GM18520 (cell line): ENCODE measurements at regions not wholly inside any gene's neighbourhood (a gene's known extent, or its start where the extent isn't known, plus 50 kb on each side); places are given as distances from the start of the nearest gene placed in this dataset.
"Not testable (repeated sequence)": the region's sequence is repeated elsewhere in the genome, so short reads cannot be mapped to it uniquely, and the experiment has no call there.

ENCODE experiments used
- ATAC-seq: cut with Tn5 transposase; IDR thresholded peaks from one replicate; pipeline ENCODE4 v1.9.1; 2021; ENCODE audit not compliant: unreplicated experiment

- no peak for ATAC-seq
These were observed 576.9 kb downstream of the RFPL4B start for GRCh38 chr6:112923940-112924587.

GRCh38 chr6:112925702-112926101 is 578.6 kb downstream of the RFPL4B start:
- no peak for ATAC-seq

GRCh38 chr6:112927641-112928320 is 580.7 kb downstream of the RFPL4B start:
- no peak for ATAC-seq

- ATAC-seq, result no peak
These were observed 582.5 kb downstream of the RFPL4B start for GRCh38 chr6:112929641-112930040.

GRCh38 chr6:112931832-112932231 is 584.7 kb downstream of the RFPL4B start:
- ATAC-seq, result no peak

GRCh38 chr6:112933947-112934346 is 586.8 kb downstream of the RFPL4B start:
- no peak for ATAC-seq

GRCh38 chr6:112934433-112935327 is 587.5 kb downstream of the RFPL4B start:
- ATAC-seq, result no peak

GRCh38 chr6:112935402-112936078 is 588.4 kb downstream of the RFPL4B start:
- ATAC-seq, result no peak

- ATAC-seq, result no peak
These were observed 588.9 kb downstream of the RFPL4B start for GRCh38 chr6:112936079-112936472.

GRCh38 chr6:112936504-112936903 is 589.4 kb downstream of the RFPL4B start:
- no peak for ATAC-seq

- ATAC-seq, result not testable (repeated sequence)
These were observed 590.6 kb downstream of the RFPL4B start for GRCh38 chr6:112937690-112938089.

- no peak for ATAC-seq
These were observed 591.5 kb downstream of the RFPL4B start for GRCh38 chr6:112938650-112939049.

- no peak for ATAC-seq
These were observed 592.4 kb downstream of the RFPL4B start for GRCh38 chr6:112939563-112939962.

GRCh38 chr6:112941613-112942012 is 594.5 kb downstream of the RFPL4B start:
- no peak for ATAC-seq

- no peak for ATAC-seq
These were observed 598.9 kb downstream of the RFPL4B start for GRCh38 chr6:112946051-112946450.

GRCh38 chr6:112947507-112947906 is 600.4 kb downstream of the RFPL4B start:
- ATAC-seq, result no peak

- no peak for ATAC-seq
These were observed 604.7 kb downstream of the RFPL4B start for GRCh38 chr6:112951829-112952228.

GRCh38 chr6:112955743-112956142 is 608.6 kb downstream of the RFPL4B start:
- not testable (repeated sequence) for ATAC-seq

GRCh38 chr6:112956696-112957535 is 609.8 kb downstream of the RFPL4B start:
- ATAC-seq, result no peak

GRCh38 chr6:112957536-112957916 is 610.4 kb downstream of the RFPL4B start:
- ATAC-seq, result no peak
